SK-N-MC (cell line): ENCODE measurements at regions not wholly inside any gene's neighbourhood (a gene's known extent, or its start where the extent isn't known, plus 50 kb on each side); places are given as distances from the start of the nearest gene placed in this dataset.

Experiments
- EZH2 ChIP-seq: fragments of 200-600 bp; sonication (generic); IDR thresholded peaks from one replicate; pipeline ENCODE4 v1.6.1; 2017; ENCODE audit warnings: antibody characterized with exemption
- POLR2AphosphoS5 ChIP-seq: IDR thresholded peaks from 2 replicates; pipeline ENCODE4 v1.6.1; 2012; ENCODE audit warnings: mild to moderate bottlenecking, low read depth, low read length, borderline replicate concordance

DNA sequence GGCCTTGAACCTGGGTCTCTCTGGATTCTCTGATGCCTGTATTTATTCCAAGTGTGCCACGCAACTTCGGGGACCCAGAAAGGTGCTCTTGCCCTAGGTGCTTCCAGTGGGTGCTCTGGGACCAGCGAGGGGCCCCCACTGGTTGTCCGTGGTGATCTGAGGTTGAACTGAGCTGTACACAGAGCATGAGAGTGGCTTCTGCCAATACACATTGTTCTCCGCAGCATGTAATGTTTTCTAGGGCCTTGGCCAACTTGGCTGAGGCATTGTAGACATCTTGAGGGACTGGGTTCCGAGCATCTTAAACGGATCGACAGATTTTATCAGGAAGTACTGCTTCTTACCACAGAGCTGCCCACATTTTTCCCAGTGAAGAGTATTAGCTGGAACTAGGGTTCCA is 117.9 kb downstream of the MTX3 start:
- TF ChIP-seq POLR2AphosphoS5 (no peak), EZH2 (no peak)
